Neuron (in vitro differentiated cells): ENCODE measurements at regions not wholly inside any gene's neighbourhood (a gene's known extent, or its start where the extent isn't known, plus 50 kb on each side); places are given as distances from the start of the nearest gene placed in this dataset.

Experiments used
- H2AFZ ChIP-seq: one replicate; pipeline ENCODE4 v1.6.1; 2013; ENCODE audit warnings: low read depth, mild to moderate bottlenecking, inconsistent platforms, low read length, moderate library complexity
- H3K27me3 ChIP-seq: one replicate; pipeline ENCODE4 v1.6.1; 2013; ENCODE audit warnings: low read length; ENCODE audit not compliant: insufficient read depth
- H3K36me3 ChIP-seq: one replicate; pipeline ENCODE4 v1.6.1; 2013; ENCODE audit warnings: low read length; ENCODE audit not compliant: insufficient read depth
- H3K4me1 ChIP-seq: one replicate; pipeline ENCODE4 v1.6.1; 2013; ENCODE audit warnings: low read length; ENCODE audit not compliant: insufficient read depth
- H3K4me3 ChIP-seq: 2 replicates; pipeline ENCODE4 v1.5.1; 2013; ENCODE audit warnings: mild to moderate bottlenecking, low read length, moderate library complexity
- H3K9me3 ChIP-seq: one replicate; pipeline ENCODE4 v1.6.1; 2013; ENCODE audit warnings: low read length

- Histone ChIP-seq H3K4me3 (no peak overlapping the region), H3K9me3 (no peaks in the 10 kb centered on the region), H3K4me1 (peaks cover 11% of the 10 kb centered on the region), H3K27me3 (no peaks in the 10 kb centered on the region), H3K36me3 (no peaks in the 10 kb centered on the region), H2AFZ (no peak overlapping the region)
These were observed 222.9 kb upstream of the AGAP1 start for GRCh38 chr2:235270956-235271355.

DNA sequence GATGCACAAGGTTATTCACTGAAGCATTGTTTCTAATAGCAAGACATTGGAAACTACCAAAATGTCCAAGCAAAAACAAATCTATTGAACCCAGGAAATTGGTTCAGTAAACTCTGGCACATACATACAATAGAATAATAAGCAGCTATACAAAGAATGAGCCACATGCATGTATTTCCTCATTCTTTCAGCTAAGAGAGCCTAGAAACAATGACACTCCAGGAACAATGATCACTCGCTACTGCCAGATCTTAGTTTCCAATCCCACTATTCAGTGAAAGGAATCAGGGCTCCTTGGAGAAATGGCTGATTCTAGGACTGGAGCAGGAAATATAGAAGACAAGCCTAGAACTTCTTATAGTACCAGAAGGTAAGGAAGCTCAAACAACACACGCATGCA lies 221.9 kb upstream of the AGAP1 start:
- Histone ChIP-seq H3K9me3 (no peaks in the 10 kb centered on the region), H3K27me3 (no peaks in the 10 kb centered on the region), H3K36me3 (no peaks in the 10 kb centered on the region), H3K4me1 (peaks cover 11% of the 10 kb centered on the region), H2AFZ (no peak overlapping the region), H3K4me3 (no peak overlapping the region)

DNA sequence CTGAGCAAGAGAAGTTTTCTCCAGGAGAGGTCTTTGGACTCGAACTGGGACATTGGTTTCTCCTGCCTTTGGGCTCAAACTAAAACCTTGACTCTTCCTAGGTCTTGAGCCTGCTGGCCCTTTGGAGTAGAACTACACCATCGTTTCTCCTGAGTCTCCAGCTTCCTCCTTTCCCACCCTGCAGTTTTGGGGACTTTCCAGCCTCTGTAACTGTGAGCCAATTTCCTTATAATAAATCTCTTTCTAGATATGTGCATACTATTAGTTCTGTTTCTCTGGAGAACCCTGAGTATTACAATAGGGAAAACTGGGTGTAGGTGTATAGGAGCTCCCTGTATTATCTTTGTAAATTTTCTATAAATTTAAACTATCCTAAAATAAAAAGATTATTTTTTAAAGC lies 219.8 kb upstream of the AGAP1 start:
- Histone ChIP-seq H3K9me3 (no peaks in the 10 kb centered on the region), H3K4me1 (peaks cover 11% of the 10 kb centered on the region), H2AFZ (no peak overlapping the region), H3K36me3 (no peaks in the 10 kb centered on the region), H3K4me3 (no peak overlapping the region), H3K27me3 (no peaks in the 10 kb centered on the region)

- H3K4me1 ChIP-seq = no peaks in the 10 kb centered on the region
- no peaks in the 10 kb centered on the region for H3K27me3 ChIP-seq
- no peaks in the 10 kb centered on the region for H3K36me3 ChIP-seq
- no peaks in the 10 kb centered on the region for H3K9me3 ChIP-seq
- H2AFZ ChIP-seq = no peak overlapping the region
- no peak overlapping the region for H3K4me3 ChIP-seq
These were observed 216.4 kb upstream of the AGAP1 start for GRCh38 chr2:235277485-235277884.

DNA sequence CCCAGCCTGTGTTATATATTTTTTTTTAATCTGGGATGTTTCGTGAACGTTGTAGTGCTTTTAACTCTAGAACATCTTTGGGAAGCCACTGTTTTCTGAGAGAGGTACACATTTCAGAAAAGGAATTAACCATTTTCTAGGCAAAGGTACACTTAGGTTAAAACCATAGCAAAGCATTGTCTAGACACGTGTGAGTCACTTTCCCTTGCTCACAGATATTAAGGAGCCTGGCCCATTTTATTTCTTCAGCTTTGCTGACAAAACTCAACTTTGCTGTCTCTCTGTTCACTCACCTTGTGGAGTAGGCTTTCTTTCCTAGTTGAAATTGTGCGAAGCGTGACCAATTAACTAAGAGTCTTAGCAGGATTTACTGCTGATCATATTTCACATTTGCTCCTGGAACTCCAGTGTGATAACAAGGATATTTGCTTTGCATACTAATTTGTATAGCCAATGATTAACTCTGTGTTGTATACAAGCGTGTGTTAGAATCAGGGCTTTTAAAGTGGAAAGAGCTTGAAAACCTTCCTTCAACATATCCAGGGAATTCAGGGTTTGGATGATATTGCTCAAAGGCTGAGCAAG lies 215.0 kb upstream of the AGAP1 start:
- Histone ChIP-seq H3K36me3 (no peaks in the 10 kb centered on the region), H2AFZ (no peak overlapping the region), H3K27me3 (no peaks in the 10 kb centered on the region), H3K4me3 (no peak overlapping the region), H3K4me1 (no peaks in the 10 kb centered on the region), H3K9me3 (no peaks in the 10 kb centered on the region)

- H2AFZ ChIP-seq = no peak overlapping the region
- H3K4me1 ChIP-seq = no peaks in the 10 kb centered on the region
- H3K27me3 ChIP-seq = no peaks in the 10 kb centered on the region
- H3K36me3 ChIP-seq = no peaks in the 10 kb centered on the region
- H3K4me3 ChIP-seq = no peak overlapping the region
- no peaks in the 10 kb centered on the region for H3K9me3 ChIP-seq
These were observed 213.9 kb upstream of the AGAP1 start for GRCh38 chr2:235279965-235280364.

DNA sequence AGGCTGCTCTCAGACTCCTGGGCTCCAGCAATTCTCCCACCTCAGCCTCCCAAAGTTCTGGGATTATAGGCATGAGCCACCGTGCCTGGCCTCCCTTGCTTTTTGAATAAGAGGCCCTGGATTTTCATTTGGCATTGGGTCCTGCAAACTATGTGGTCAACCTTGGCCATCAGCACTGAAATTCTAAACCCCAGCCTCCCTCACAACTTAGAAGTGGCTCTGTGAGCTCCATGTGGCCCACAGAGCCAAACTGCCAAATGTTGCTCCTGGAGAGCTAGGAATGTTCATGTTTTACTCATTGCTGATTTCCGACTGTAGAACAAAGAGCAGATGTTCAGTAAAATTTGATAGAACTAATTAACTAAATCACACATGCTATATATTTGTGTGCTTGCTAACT lies 210.6 kb upstream of the AGAP1 start:
- H3K4me3 ChIP-seq = no peak overlapping the region
- H2AFZ ChIP-seq = no peak overlapping the region
- H3K27me3 ChIP-seq = no peaks in the 10 kb centered on the region
- no peaks in the 10 kb centered on the region for H3K9me3 ChIP-seq
- no peaks in the 10 kb centered on the region for H3K4me1 ChIP-seq
- H3K36me3 ChIP-seq = no peaks in the 10 kb centered on the region

GRCh38 chr2:235286622-235287374 lies 207.0 kb upstream of the AGAP1 start:
- no peaks in the 10 kb centered on the region for H3K36me3 ChIP-seq
- H3K4me1 ChIP-seq = no peaks in the 10 kb centered on the region
- no peak overlapping the region for H2AFZ ChIP-seq
- H3K27me3 ChIP-seq = no peaks in the 10 kb centered on the region
- no peaks in the 10 kb centered on the region for H3K9me3 ChIP-seq
- H3K4me3 ChIP-seq = no peak overlapping the region

DNA sequence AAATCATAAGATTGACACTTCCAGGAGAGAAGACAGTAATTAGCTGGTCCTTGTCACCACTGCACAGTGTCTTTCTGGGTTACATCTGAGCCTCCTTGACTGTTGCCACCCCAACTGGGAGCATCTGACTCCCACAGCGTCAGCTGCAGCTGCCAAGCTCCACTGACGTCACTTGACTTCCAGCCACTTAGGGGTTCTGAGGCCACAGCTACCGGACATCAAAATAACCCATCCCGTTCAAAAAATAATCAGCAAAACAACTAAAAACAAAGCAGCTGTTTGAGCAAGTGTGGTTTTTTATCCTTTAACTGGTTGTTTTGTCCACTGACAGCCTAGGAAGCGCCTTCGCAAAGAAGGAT lies 206.5 kb upstream of the AGAP1 start:
- H3K9me3 ChIP-seq = no peaks in the 10 kb centered on the region
- H2AFZ ChIP-seq = no peak overlapping the region
- peaks cover 2% of the 10 kb centered on the region for H3K27me3 ChIP-seq
- H3K36me3 ChIP-seq = no peaks in the 10 kb centered on the region
- no peaks in the 10 kb centered on the region for H3K4me1 ChIP-seq
- H3K4me3 ChIP-seq = no peak overlapping the region

DNA sequence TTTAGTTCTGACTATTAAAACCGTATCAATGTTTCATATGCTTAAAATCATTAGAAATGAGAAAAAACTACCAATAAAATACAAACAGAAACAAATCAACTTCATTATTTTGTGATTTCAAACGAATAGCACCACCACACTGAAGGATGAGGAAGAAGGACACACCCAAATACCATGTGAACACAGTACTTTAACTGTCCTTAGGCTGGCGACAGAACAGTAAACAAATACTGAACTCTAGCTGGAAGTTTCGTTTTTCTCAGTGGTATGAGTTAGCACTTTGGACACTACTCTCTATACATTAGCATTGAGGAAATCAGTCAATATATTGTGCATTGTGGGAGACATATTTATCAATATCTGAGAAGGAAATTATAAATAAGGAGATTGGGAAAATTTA lies 202.4 kb upstream of the AGAP1 start:
- no peak overlapping the region for H2AFZ ChIP-seq

DNA sequence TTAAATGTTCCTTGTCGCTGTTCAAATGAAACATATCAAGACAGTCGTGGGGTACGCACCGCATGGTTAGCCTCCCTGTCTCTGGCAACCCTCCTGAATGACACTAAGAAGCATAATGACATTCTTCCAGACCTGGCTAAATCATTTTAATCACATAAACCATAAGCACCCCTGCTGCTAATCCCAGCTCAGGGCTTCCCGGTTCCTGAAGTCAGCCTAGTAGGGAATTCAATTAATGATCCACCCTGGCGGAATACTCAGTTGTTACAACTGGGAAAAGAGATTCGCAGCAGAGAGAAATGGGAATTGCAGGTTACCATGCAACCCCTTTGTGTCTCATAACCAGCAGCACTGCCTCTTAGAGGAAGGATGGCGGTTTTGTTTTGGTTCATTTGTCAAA lies 200.8 kb upstream of the AGAP1 start:
- Histone ChIP-seq H3K27me3 (peaks cover 4% of the 10 kb centered on the region), H3K4me1 (no peaks in the 10 kb centered on the region), H3K4me3 (no peak overlapping the region), H2AFZ (no peak overlapping the region), H3K36me3 (no peaks in the 10 kb centered on the region), H3K9me3 (no peaks in the 10 kb centered on the region)

More for the DNA sequence above, 202.4 kb upstream of the AGAP1 start:
- Histone ChIP-seq H3K9me3 (no peaks in the 10 kb centered on the region), H3K36me3 (no peaks in the 10 kb centered on the region), H3K4me1 (no peaks in the 10 kb centered on the region), H3K4me3 (no peak overlapping the region), H3K27me3 (peaks cover 4% of the 10 kb centered on the region)

DNA sequence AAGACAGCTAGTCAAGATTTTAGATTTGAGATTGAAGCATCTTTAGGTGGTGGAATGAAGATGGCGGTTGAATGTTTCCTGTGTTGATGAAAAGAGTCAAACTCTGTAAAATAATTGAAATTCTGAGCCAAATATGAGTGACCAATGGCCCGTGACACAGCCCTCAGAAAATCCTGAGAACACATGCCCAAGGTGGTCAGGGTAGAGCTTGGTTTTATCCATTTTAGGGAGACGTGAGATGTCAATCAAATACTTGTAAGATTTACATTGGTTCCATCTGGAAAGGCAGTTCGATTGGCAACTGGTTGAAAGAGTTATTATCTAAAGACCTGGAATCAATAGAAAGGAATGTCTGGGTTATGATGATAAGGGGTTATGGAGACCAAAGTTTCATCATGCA lies 198.0 kb upstream of the AGAP1 start:
- Histone ChIP-seq H3K36me3 (no peaks in the 10 kb centered on the region), H3K9me3 (no peaks in the 10 kb centered on the region), H3K4me1 (no peaks in the 10 kb centered on the region), H2AFZ (no peak overlapping the region), H3K27me3 (peaks cover 4% of the 10 kb centered on the region), H3K4me3 (no peak overlapping the region)

DNA sequence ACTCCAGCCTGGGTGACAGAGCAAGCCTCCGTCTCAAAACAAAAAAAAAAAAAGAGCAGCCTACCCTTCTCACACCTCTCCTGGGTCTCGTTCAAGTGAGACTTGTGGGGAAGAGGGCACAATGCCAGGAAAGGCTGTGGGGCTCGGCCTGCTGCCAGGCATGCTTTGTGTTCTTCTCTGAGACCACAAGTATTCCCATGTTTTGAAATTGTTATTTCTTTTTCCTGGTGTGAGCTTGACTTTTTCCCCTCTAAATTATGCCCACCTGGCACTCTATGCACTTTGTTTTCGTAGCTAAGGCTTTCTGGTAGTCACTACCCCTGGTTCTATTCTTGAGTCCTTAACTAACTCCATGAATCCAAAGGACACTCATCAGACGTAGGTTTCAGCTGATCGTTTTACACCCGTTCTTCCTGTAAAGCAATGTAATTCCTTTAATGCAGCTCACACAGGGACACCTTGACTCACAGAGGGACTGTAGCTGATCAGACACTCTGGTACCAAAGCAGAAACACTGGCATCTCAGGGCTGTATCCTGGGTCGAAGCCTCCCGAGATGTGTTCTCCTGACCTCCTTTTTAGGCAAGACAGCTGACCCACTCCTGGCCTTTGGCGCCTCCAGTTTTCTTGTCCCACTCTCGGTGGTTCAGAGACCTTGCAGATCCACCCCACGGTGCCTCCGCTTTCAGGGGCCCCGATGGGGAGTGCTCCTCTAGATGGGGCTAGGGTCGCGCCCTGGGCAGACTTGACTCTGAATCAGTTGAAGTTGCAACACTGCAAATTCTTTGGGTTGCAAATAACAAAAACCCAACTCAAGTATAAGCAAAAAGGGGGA lies 193.3 kb upstream of the AGAP1 start:
- Histone ChIP-seq H3K36me3 (no peaks in the 10 kb centered on the region), H3K4me3 (no peak overlapping the region), H3K4me1 (no peaks in the 10 kb centered on the region), H3K9me3 (no peaks in the 10 kb centered on the region), H2AFZ (no peak overlapping the region), H3K27me3 (no peaks in the 10 kb centered on the region)
